ENCODE measurements at regions not wholly inside any gene's neighbourhood (a gene's known extent, or its start where the extent isn't known, plus 50 kb on each side); places are given as distances from the start of the nearest gene placed in this dataset.
"Not testable (repeated sequence)": the region's sequence is repeated elsewhere in the genome, so short reads cannot be mapped to it uniquely, and the experiment has no call there.

DNA sequence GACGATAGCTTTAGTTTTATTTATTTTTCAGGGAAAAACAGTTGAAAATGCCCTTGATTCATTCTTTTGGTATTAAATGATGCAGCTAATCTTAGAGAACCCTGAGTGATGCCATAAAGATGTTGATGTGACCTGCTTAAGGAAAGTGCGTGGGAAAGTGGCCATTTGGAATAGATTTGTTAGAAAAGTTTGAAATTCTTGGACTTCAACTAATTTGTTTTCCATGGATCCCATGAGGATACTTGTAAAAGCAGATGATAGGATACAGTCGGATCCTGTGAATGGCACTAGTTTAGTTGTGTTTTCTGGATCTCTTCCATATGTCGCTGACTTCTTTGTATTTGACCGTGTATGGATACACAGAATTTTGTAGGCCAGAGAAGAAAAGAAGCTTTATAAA lies 69.0 kb downstream of the SEPTIN7 start:
- DNase-seq, result peak; percentile 73
- Histone ChIP-seq H3K27ac (peak overlapping the region; percentile 79), H3K27me3 (replicated peaks) (no peaks in the 10 kb centered on the region), H3K36me3 (replicated peaks) (peaks cover 9% of the 10 kb centered on the region), H3K4me3 (ENCODE audit: low read depth, low read length) (no peak overlapping the region)
- in situ Hi-C loops (cut with HindIII; ENCODE audit: low pct_ligation_motif_present, low sequenced_read_pairs), result no loop called here
- no peak for TF ChIP-seq CTCF (IDR thresholded peaks at IDR 0.05; ENCODE audit: low read depth, low read length, missing control alignments)

- H3K36me3 ChIP-seq (replicated peaks), result peaks cover 6% of the 10 kb centered on the region
- in situ Hi-C loops (cut with HindIII; ENCODE audit: low pct_ligation_motif_present, low sequenced_read_pairs), result no loop called here
These were observed 71.0 kb downstream of the SEPTIN7 start for GRCh38 chr7:35871856-35872255.

DNA sequence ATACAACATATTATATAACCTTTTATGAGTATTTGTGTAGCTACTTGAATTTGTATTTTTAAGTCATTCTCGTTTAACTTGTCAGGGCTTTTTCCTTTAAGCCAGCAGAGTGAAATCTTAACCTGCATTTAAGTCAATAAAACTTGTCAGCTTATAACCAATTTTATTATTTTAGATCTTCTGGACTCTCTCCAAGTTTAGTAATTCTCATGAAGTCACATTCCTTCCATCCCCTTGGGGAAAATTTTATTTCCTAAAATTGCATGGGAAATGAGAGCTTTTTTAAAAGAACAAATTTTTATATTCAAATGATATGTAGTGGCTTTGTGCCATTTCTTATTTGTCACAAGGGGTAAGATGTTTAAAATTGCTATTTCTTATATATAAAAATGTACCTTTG lies 74.0 kb downstream of the SEPTIN7 start:
- H3K27me3 ChIP-seq (replicated peaks), result no peaks in the 10 kb centered on the region
- no peak for DNase-seq
- no peak for TF ChIP-seq CTCF (IDR thresholded peaks at IDR 0.05; ENCODE audit: low read depth, low read length, missing control alignments)
- no peak overlapping the region for H3K4me3 ChIP-seq (ENCODE audit: low read depth, low read length)
- peaks cover 3% of the 10 kb centered on the region for H3K36me3 ChIP-seq (replicated peaks)
- peak overlapping the region; percentile 56 for H3K27ac ChIP-seq
- in situ Hi-C loops (cut with HindIII; ENCODE audit: low pct_ligation_motif_present, low sequenced_read_pairs), result no loop called here

More at GRCh38 chr7:35871856-35872255, 71.0 kb downstream of the SEPTIN7 start:
- TF ChIP-seq CTCF (IDR thresholded peaks at IDR 0.05; ENCODE audit: low read depth, low read length, missing control alignments), result no peak
- DNase-seq, result no peak
- no peaks in the 10 kb centered on the region for H3K27me3 ChIP-seq (replicated peaks)
- H3K4me3 ChIP-seq (ENCODE audit: low read depth, low read length), result no peak overlapping the region
- H3K27ac ChIP-seq, result peak overlapping the region; percentile 17

- no peak overlapping the region for H3K4me3 ChIP-seq (ENCODE audit: low read depth, low read length)
- H3K27ac ChIP-seq, result peak overlapping the region; percentile 56
- TF ChIP-seq CTCF (IDR thresholded peaks at IDR 0.05; ENCODE audit: low read depth, low read length, missing control alignments), result no peak
- in situ Hi-C loops (cut with HindIII; ENCODE audit: low pct_ligation_motif_present, low sequenced_read_pairs), result no loop called here
- DNase-seq, result peak; percentile 55
- peaks cover 3% of the 10 kb centered on the region for H3K36me3 ChIP-seq (replicated peaks)
- H3K27me3 ChIP-seq (replicated peaks), result no peaks in the 10 kb centered on the region
These were observed 74.4 kb downstream of the SEPTIN7 start for GRCh38 chr7:35875292-35875691.

DNA sequence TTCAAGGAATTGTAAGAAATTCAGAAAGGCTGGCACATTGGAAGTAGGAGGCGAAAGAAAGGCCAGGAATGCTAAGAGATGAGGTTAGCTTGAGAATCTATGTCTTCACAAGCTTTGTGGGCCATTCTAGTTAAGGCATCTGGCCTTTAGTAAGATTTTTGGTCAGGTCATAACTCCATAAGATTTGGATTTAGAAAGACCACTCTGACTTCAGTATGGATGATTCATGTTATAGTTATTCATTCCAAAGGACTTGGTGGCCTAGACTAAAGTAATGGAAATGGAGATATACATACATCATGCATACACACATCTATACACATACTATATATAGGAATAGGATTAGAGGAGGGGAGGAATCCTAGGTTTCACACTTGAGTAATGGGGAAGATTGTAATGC lies 77.5 kb downstream of the SEPTIN7 start:
- H3K4me3 ChIP-seq (ENCODE audit: low read depth, low read length), result no peak overlapping the region
- H3K27me3 ChIP-seq (replicated peaks), result no peaks in the 10 kb centered on the region
- TF ChIP-seq CTCF (IDR thresholded peaks at IDR 0.05; ENCODE audit: low read depth, low read length, missing control alignments), result no peak
- no peak overlapping the region for H3K27ac ChIP-seq
- DNase-seq, result peak; percentile 7
- in situ Hi-C loops (cut with HindIII; ENCODE audit: low pct_ligation_motif_present, low sequenced_read_pairs), result no loop called here
- H3K36me3 ChIP-seq (replicated peaks), result peaks cover 3% of the 10 kb centered on the region

- H3K27me3 ChIP-seq (replicated peaks); H3K27ac ChIP-seq; in situ Hi-C loops (cut with HindIII; ENCODE audit: low pct_ligation_motif_present, low sequenced_read_pairs); DNase-seq; H3K4me3 ChIP-seq (ENCODE audit: low read depth, low read length): not testable (repeated sequence)
- H3K36me3 ChIP-seq (replicated peaks), result peaks cover 23% of the 10 kb centered on the region
These were observed 86.6 kb downstream of the SEPTIN7 start for GRCh38 chr7:35887430-35887829.

All from brain microvascular endothelial cell (primary cell).